Esophagus squamous epithelium (tissue), 4 donors: ENCODE measurements at regions not wholly inside any gene's neighbourhood (a gene's known extent, or its start where the extent isn't known, plus 50 kb on each side); places are given as distances from the start of the nearest gene placed in this dataset.

Experiments
- CTCF ChIP-seq, 6 experiments: fragments of 450-650 bp in 4 of 6; fragments of 200-600 bp in 2 of 6; sonication (generic) in 2 of 6; IDR thresholded peaks; one replicate each; pipeline ENCODE4 v1.5.1; 2016 to 2019; ENCODE audit warnings: antibody characterized with exemption in 6 of 6, mild to moderate bottlenecking in 4 of 6, moderate library complexity in 4 of 6
- POLR2A ChIP-seq, 4 donors: fragments of 450-650 bp; IDR thresholded peaks; one replicate each; pipeline ENCODE4 v1.6.1; 2017; ENCODE audit warnings: antibody characterized with exemption in 4 of 4, mild to moderate bottlenecking in 4 of 4, moderate library complexity in 3 of 4

DNA sequence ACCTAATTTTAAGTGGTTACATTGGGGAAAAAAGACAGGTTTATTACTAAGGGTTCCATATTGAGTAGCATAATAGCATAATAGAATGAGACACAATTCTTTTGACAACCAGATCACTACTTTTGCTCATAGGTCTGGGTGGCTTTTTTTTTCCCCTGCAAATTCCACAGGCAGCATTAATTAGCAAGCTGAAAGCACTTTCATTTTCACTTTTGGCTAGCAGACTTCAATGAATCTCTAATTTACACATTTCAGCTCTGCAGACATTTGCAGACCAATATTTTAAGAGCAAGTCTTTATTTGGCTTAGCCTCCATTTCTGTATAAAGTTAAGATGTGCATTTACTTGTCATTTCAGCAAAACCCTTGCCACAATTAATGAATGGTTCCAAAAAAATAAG is 185.5 kb downstream of the NOL4 start:
- no peak for TF ChIP-seq CTCF (IDR thresholded peaks at IDR 0.05)
- no peak for TF ChIP-seq POLR2A (IDR thresholded peaks at IDR 0.05)
